ENCODE measurements at regions not wholly inside any gene's neighbourhood (a gene's known extent, or its start where the extent isn't known, plus 50 kb on each side); places are given as distances from the start of the nearest gene placed in this dataset.

- TF ChIP-seq CTCF (IDR thresholded peaks at IDR 0.05 in 8 of 11, conservative IDR thresholded peaks at IDR 0.05 in 3 of 11): no peak
- no peak for TF ChIP-seq POLR2AphosphoS5 (IDR thresholded peaks at IDR 0.05)
- TF ChIP-seq POLR2A (IDR thresholded peaks at IDR 0.05): no peak
These were observed 389.8 kb upstream of the ADGRL2 start for GRCh38 chr1:81410941-81411340.
